Globus pallidus (tissue), 1 donor: ENCODE measurements at regions not wholly inside any gene's neighbourhood (a gene's known extent, or its start where the extent isn't known, plus 50 kb on each side); places are given as distances from the start of the nearest gene placed in this dataset.
"Not testable (repeated sequence)": the region's sequence is repeated elsewhere in the genome, so short reads cannot be mapped to it uniquely, and the experiment has no call there.

ENCODE experiments used
- DNase-seq: peaks from one replicate; pipeline ENCODE4 v3.0.0-alpha.2; 2015; ENCODE audit warnings: low spot score

DNA sequence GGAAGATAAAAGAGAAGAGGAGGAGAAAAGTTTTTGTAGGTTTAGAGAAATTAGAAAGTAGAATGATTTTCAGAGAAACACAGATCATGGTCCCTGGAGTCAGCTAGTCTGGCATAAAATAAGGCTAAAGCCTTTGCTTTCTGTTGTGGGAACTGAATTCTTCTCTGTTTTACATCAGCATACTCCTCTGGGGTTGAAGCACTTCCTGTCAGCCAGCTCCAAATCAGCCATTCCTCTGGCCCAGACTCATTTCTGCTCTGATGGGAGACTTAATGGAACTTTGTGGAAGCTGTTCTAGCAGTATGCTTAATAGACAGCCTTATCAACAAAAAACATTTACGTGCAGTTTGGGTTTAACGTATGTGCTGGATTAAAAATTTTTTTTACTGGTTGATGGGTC is 143.2 kb downstream of the HMHB1 start:
- no peak for DNase-seq

DNA sequence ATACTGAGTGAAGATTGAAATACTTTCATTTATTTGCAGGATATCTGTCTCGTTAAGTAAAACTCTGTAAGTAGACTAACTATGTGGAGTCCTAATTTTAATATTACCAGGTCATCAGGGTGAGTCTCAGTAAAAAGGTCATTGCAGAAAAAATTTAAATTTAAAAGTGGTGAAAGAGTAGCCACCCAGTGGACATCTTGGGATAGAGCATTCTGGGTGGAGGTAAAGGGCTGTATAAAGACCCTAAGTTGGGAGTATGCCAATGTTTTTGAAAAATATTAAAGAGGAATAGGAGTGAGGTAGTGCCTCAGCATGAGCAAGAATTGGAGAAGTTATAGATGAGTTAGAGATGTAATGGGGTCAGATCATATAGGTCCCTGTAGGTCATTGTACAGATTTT is 145.5 kb downstream of the HMHB1 start:
- DNase-seq: no peak

DNA sequence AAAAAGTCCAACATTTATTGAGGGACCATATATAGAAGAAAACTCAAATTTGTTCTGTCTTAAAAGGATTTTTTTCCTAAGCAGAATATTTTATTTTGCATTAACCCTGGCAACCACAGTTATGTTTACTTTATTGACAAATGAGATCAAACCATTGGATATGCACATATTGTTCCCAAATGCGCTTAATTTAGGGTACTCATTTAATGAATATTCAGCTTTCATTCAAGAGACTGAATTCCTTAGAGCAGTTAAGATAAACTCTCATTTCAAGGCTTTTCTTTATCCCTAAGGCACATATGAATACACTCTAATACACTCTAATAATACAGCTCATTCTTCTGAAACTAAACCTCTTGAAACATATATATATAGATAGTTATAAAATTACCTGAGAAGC is 150.2 kb downstream of the HMHB1 start:
- DNase-seq: no peak

DNA sequence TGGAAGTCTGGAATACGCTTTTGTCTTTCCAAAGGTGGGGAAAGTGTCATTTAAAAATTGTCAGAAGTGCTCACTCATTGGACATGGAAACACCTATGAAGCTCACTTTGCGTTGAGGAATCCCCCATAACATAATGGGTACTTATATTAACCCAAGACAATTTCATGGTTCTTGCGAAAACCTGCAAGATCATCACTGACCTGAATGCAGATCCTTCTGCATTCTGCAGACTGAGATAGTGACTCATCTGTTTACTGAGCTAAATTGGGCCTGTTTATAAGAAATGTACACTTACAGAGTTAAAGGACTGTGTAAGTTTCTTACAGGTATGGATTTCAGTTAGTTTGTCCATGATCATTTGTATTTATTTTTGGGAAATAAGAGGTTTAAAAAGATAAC is 153.0 kb downstream of the HMHB1 start:
- no peak for DNase-seq

DNA sequence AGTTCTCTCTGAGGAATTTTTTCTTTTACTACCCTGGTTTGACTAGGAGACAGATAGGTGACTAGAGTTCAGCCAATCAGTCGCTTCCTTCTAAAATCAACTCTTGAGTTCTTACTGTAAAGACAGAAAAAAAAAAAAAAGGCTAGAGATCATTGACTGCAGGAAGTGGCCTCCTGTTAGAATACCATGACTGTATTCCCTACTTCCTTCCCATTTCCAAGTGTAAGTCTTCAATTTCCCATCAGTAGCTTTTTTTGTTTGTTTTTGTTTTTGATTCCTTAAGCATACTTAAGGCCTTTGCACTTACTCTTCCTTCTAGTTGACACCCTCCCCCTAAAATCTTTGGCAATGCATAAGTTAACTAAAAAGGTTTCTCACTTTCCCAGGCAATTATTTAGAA is 154.3 kb downstream of the HMHB1 start:
- DNase-seq: no peak

DNA sequence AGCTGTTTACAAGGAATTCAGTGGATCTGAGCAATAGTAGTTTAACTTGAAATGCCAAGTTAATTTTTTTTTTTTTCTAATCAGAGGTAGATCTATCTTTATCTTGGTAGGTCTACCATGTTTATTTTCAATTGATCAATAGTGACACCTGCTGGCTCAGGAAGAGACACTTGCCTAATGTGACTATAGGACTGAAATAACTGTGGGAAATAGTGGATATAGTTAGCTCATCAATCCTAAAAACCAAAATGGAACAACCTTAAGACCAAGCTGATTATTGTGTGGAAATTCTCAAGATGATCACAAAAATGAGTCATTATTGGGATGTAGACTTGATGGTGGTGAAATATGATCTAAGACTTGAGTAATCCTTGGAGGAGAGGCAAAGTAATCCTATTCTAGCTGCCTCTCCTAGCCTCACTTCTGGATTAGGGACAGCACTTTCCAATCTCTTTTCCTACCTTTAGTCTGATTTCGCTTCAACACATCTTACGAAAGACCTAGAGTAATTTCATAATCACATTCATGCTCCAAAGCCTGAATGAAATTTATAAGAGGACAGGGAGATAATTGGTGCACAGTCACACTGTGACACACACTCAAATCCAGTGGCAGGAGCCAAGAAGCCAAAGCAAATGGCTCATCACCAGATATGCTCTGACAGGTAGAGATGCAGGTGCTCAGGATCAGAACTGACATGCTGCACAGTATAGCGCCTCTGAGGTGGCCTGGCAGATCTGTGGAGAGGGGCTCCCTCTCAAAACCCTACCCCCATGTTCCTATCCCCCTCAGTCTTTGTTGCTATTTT is 156.3 kb downstream of the HMHB1 start:
- peak; percentile 5 for DNase-seq

DNA sequence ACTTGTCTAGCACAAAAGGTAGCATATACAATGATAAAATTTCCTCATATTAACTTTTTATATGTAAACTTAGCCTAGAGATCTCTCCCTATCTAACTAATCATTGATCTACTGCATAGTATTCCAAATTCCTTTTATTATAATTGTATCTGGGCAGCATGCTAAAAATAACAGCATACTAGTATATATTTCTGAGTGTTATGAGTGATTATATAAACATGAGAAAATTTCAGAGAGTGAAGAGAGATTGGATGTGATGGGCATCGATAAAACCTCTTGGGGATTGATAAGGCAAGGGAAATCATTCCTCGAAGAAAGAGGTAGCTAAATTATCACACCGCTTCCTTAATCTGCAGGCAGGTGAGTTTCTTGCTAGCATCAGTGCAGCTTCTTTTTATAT is 158.2 kb downstream of the HMHB1 start:
- DNase-seq: no peak

DNA sequence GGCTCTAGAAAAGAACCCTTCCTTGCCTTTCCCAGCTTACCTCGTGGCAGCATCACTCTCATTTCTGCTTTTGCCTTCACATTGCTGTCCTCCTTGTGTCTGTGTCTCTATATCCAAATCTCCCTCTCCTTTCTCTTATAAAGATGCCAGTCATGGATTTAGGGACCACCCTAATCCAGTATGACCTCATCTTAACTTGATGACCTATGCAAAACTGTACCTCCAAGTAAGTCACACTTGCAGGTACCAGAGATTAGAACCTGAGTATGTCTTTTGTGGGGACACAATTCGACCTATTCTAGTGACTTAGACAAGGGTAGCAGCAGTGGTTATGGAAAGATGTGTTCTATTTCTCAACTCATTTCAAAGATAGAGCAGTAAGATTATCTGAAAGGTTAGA is 160.1 kb downstream of the HMHB1 start:
- no peak for DNase-seq

DNA sequence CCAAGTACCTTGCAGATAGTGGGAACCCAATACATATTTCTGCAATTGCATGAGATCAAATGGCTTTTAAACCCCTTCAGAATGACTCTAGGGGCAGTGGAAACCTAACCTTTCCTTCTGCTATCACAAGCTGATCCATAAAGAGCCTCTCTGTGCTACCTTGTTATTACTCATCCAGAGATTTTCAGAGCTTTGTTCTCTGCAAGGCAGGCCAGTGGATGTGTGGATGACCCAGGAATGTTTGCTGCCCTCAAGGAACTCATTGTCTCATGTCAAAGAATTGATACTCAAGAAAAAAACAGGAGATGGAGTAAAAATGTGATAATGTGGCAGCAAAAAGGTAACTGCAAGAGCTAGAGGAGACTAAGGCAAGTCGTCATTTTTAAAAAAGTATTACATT is 164.1 kb downstream of the HMHB1 start:
- no peak for DNase-seq

DNA sequence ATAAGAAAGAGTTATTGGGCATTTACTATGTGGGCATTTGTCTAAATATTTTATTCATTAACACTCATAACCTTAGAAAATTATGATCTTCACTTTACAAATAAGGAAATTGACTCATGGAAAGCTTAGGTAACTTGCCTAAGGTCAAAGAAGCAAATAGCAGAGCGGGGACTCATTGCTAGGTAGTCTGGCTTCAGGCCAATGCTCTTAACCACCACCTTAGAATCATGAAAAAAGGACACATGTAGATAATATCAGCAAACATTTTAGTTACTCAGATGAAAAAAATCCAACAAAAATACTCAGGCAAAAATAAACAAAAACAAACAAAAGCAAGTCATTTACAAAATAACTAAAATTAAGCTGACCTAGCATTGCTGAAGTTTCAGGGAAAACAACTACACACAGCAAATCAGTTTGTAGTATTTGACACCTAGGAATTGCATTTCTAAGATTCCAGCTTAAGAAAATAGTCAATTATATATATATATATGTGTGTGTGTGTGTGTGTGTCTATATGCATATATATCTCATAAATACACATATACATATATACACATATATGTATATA is 166.0 kb downstream of the HMHB1 start:
- DNase-seq: no peak

DNA sequence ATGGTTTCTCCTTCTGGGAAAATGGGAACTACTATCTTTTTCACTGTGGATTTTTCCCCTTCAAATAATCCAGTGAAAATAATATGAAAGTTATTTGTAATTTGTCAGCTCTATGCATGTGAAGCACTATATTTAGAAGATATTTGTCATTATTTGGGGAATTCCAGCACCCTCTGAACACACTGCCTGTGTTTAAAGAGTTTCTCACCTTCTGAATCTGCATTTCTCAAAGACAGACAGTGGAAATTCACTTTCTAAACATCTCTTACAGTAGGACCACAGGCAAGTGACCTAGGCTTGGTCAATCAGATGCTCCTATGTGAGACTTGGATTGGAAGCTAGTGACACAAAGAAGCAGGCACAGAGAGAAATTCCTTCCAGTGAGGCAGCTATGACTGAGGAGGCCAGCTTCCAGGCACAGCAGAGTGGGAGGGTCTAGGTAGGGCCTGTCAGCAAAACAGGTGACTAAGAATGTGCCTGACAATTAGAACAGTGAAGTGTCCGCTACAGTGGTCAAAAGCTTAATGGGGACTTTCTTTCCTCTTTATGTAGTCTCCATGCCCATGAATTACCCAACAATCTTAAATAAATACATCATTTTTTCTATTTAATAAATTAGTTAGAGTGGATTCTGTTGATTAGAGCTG is 167.2 kb downstream of the HMHB1 start:
- no peak for DNase-seq

DNA sequence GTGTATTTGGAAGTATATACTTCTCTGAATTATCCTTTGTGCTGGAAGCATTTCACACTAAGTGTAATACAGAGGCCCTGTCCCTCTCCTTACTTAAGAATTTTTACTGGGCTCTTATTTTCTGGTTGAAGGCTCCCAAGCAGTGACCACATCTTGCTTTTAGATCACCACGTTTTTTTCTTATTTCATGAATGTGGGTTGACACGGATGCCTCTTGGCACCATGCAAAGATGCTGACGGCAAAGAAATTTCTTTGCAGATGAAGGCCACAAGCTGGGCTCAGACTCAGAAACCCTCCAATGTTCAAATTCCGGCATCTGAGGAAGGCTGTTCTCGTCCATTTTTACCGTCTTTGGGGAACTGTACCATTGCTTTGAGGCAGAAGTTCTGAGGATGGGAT is 168.5 kb downstream of the HMHB1 start:
- DNase-seq: no peak

DNA sequence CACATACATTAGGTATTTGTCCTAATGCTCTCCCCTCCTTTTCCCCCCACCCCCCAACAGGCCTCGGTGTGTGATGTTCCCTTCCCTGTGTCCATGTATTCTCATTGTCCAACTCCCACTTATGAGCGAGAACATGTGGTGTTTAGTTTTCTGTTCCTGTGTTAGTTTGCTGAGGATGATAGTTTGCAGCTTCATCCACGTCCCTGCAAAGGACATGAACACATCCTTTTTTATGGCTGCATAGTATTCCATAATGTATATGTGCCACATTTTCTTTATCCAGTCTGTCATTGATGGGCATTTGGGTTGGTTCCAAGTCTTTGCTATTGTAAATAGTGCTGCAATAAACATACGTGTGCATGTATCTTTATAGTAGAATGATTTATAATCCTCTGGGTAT is 171.0 kb downstream of the HMHB1 start:
- not testable (repeated sequence) for DNase-seq

DNA sequence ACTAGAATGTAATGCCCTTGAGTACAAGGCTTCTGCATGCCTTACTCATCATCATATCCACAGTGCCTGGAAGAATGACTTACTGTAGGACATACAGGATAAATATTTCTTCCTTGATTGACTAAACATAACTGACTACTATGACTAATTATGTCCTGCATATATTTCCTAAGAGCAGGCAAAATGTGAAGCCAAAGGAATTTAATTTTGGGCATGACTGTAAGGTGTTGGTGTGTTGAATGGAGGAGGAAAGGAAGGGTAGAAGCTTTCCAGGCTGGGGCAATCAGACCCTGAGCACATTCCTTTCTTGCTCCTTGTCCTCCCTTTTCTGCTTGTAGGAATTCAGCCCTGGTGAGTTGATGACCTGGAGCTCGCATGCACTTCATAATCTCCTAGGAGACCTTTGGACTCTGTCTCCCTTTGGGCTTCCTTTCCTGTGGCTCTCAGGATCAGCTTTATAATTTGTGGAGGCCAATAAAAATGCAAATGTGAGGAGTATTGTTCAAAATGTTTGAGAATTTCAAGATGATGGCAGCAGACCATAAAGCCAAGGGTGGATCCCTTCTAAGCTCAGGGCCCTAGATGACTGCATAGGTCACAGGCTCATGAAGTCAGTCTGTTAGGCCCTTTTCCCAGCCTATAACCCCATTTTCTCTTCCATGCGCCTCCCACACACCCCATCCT is 174.0 kb downstream of the HMHB1 start:
- DNase-seq: no peak

DNA sequence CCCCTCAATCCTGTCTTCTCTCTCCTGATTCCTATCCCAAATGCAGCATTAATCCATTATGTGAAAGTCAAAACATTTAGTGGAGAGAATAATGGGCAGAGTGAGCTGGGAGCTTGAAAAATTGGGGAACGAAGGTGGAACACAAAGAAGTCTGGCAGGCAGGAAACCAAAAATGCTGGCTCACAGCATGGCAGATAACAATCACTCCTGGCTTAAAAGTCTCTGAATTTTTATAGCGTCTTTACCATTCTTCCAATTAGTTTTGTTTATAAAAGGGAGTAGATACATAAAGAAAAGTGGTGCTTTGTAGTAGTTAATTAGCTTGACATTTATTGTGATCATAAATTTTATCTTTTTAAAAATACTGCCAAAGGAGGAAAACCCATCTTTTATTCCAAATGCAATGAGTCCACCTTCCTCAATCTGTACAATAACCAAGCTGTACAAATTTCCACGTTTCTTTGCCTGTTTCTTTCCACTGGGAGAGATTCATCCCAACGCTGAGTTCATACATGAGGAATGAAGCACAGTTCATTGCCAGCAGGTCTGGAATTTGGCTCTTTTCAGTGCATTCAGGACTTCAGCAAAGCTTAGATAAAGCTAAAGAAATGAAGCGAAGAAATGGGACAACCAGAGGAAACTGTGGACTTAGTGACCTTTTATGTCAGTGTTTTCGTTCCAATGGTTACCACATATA is 174.7 kb downstream of the HMHB1 start:
- DNase-seq: no peak

DNA sequence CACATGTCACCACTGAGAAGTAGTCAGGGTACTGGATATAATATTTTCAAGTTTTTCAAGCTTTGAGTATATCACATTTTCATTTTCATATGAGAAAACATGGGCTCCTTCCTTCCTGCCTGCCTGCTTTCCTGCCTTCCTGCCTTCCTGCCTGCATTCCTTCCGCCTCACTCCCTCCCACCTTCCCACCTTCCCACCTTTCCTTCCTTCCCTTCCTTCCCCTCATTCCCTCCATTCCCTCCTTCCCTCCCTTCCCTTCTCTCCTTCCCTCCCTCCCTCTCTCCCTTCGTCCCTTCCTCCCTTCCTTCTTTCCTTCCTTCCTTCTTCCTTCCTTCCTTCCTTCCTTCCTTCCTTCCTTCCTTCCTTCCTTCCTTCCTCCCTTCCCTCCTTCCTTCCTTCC is 175.3 kb downstream of the HMHB1 start:
- DNase-seq: no peak

DNA sequence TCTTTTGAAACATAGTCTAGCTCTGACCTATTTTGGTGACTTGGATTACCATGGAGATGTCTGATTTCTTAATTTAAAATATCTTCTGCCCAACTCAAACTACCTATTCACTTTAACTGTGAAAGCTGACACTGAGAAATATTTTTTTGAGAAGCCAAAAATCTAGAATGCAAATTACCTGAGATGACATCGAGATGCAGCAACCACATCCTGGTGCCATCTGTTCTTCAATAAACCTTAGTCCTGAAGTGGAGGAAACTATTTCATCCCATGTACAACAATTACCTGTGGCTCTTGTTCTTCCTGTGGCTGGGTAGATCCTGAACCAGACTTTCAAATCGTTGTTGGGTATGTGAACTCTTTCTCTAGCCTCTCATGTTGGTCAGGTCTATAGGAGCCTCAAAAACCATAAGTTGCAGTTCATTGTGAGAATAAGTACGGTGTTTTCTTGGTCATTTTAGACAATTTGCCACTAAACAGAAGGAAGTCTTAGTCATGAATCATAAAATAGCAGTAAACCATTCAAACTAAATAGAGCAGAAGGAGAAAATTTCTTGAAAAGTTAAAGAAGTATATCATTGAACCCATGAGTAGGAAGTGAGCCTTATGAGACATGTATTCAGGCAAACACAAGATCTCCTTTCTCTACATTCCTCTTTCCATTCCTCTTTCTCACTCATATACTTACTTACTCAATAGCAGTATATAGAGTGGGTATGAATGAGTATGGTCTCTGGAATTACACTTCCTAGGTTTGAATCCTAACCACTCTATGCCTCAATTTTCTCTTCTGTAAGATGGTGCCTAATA is 176.0 kb downstream of the HMHB1 start:
- DNase-seq: no peak

DNA sequence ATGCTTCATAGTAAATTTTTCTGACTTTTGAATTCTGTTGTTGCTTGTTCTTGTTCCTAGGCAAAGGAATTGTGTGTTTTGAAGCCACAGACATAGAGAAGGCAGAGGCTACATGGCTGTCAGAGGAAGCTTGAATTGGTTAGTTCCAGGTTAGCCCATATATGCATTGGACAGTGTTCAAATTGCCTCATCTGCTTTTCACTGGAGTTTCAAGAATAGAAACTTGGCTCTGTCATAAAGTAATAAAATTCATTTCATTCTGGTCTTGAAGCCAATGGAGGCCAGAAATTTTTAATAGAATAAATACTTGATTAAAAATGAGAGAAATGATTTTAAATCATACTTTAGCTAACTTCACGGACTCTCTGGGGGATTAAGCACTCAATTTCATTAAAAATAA is 178.0 kb downstream of the YIPF5 start:
- DNase-seq: no peak

DNA sequence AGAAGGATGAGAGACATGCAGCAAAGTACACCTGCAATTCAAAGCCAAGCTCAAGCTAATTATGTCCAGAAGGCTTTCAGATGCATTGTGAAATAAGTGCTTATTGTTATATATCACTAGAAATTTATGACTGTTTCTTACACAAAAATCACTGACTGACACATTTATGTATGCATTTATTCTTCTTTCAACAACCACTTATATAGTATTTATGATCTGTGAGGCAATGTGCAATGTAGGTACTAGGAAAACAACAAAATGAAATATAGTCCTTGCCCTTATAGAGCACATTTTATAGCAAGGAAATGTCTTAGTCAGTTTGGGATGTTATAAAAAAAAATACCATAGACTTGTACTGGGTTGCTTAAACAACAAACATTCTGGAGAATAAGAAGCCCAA is 167.6 kb downstream of the YIPF5 start:
- no peak for DNase-seq

DNA sequence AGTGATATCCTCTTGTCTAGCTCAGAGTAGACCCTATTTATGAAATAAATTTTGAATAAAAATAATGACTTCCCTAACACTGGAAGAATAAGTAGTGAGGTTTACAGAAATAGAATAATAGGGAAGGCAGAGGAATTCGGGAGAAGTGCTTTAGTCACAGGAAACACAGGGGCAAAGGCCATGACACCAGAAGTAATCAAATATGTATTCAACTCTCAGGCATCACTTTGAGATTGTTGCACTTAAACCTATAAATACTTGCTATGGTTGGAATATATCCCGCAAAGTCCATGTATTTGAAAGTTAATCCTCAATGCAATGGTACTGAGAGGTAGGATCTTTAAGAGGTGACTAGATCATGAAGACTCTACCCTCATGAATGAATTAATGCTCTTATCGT is 166.8 kb downstream of the YIPF5 start:
- DNase-seq: no peak

DNA sequence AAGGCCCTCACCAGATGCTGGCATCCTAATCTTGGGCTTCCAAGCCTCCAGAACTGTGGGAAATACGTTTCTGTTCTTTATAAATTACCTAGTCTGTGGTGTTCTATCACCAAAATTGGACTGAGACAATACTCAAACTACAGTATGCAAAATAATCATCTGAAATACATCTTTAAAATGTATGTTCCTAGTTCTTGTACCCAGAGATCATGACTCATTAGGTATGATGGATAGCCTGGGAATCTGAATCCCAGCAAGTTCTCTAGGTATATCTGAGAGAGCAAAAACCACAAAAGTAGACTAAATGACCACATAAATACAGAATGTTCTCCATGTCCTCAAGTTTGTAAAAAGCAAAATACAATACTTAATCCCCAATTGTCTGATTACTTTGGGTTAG is 166.3 kb downstream of the YIPF5 start:
- DNase-seq: no peak

DNA sequence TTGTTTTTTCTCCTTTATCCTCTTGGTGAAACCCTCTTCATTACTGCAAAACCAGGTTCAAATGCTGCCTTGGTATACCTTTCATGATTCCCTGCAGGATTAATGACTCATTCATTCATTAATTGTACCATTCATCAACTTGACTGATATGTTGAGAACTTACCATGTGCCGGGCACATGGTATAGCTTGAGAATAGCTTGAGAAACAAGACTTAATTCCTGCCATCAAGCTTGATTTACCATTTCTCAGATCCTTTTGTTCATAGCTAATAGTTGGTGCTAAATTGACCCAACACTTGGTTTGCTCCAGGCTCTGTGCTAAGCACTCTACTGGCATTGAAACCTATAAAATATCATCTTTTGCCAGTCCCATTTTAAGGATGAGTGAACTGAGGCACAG is 165.7 kb downstream of the YIPF5 start:
- DNase-seq: no peak
